SK-N-SH (cell line): ENCODE measurements at regions not wholly inside any gene's neighbourhood (a gene's known extent, or its start where the extent isn't known, plus 50 kb on each side); places are given as distances from the start of the nearest gene placed in this dataset.
A peak's percentile ranks its signal among the peaks of the same experiment; 100 is the strongest.
"Not testable (repeated sequence)": the region's sequence is repeated elsewhere in the genome, so short reads cannot be mapped to it uniquely, and the experiment has no call there.

Experiments
- CTCF ChIA-PET: fragments of 300-600, 350-600 bp; formaldehyde crosslinking; extraction: SDS; loops from one replicate; lab custom pipeline; 2021; lab: Yijun Ruan, JAX
- POLR2A ChIA-PET: fragments of 350-600 bp; sonication (Branson Sonifier 250); formaldehyde crosslinking; extraction: SDS; loops from one replicate; lab custom pipeline; 2020; ENCODE audit warnings: antibody characterized with exemption, inconsistent platforms; lab: Yijun Ruan, JAX
- DNase-seq: peaks from one replicate; pipeline ENCODE4 v3.0.0; 2012
- H2AFZ ChIP-seq: fragments of 200-600 bp; sonication (generic); 2 replicates; pipeline ENCODE4 v1.8.1; 2016; ENCODE audit warnings: antibody characterized with exemption, mild to moderate bottlenecking, low read depth
- H3F3A ChIP-seq: fragments of 200-600 bp; sonication (generic); replicated peaks from 2 replicates; pipeline ENCODE3; 2016; ENCODE audit warnings: antibody characterized with exemption, mild to moderate bottlenecking; ENCODE audit not compliant: insufficient read depth
- H3K27ac ChIP-seq, 2 experiments: fragments of 200-500 bp in 1 of 2; fragments of 200-600 bp in 1 of 2; sonication (Bioruptor generic) in 1 of 2; sonication (generic), shearing (Covaris generic) in 1 of 2; 2 replicates each; pipeline versions ENCODE4 v1.5.1 to v1.6.1; 2014 to 2016; ENCODE audit warnings: low read depth in 2 of 2, inconsistent platforms in 1 of 2, low read length in 1 of 2, mild to moderate bottlenecking in 1 of 2, mixed read lengths in 1 of 2
- H3K27me3 ChIP-seq: fragments of 200-600 bp; sonication (generic), shearing (Covaris generic); 2 replicates; pipeline ENCODE4 v1.6.1; 2016; ENCODE audit warnings: mixed run types; ENCODE audit not compliant: insufficient read depth
- H3K36me3 ChIP-seq, 2 experiments: fragments of 200-500 bp in 1 of 2; fragments of 200-600 bp in 1 of 2; sonication (Bioruptor generic) in 1 of 2; sonication (generic) in 1 of 2; replicated peaks in 1 of 2; 2 replicates each; pipeline versions ENCODE3 to v1.5.1; 2014 to 2016; ENCODE audit warnings: low read length in 1 of 2, mild to moderate bottlenecking in 1 of 2; ENCODE audit not compliant: insufficient read depth in 2 of 2, control insufficient read depth in 1 of 2
- H3K4me1 ChIP-seq, 2 experiments: fragments of 200-500 bp in 1 of 2; fragments of 200-600 bp in 1 of 2; sonication (Bioruptor generic) in 1 of 2; sonication (generic), shearing (Covaris generic) in 1 of 2; 2 replicates each; pipeline versions ENCODE4 v1.5.1 to v1.6.1; 2014 to 2016; ENCODE audit warnings: low read depth in 1 of 2, low read length in 1 of 2, mixed run types in 1 of 2; ENCODE audit not compliant: insufficient read depth in 2 of 2, control insufficient read depth in 1 of 2
- H3K4me2 ChIP-seq: fragments of 200-600 bp; sonication (generic), shearing (Covaris generic); 2 replicates; pipeline ENCODE4 v1.6.1; 2017; ENCODE audit warnings: mixed run types
- H3K4me3 ChIP-seq, 2 experiments: fragments of 200-500 bp in 1 of 2; fragments of 200-600 bp in 1 of 2; sonication (Bioruptor generic) in 1 of 2; sonication (generic), shearing (Covaris generic) in 1 of 2; 2 replicates each; pipeline versions ENCODE4 v1.5.1 to v1.8.1; 2014 to 2016; ENCODE audit warnings: low read depth in 2 of 2, inconsistent platforms in 1 of 2, low read length in 1 of 2, mild to moderate bottlenecking in 1 of 2, mixed read lengths in 1 of 2, moderate library complexity in 1 of 2
- H3K79me2 ChIP-seq: fragments of 200-600 bp; sonication (generic); 2 replicates; pipeline ENCODE4 v1.8.1; 2017; ENCODE audit warnings: mild to moderate bottlenecking; ENCODE audit not compliant: insufficient read depth
- H3K9ac ChIP-seq: fragments of 200-600 bp; sonication (generic); 2 replicates; pipeline ENCODE4 v1.6.1; 2017; ENCODE audit warnings: mixed run types
- H3K9me2 ChIP-seq: fragments of 200-600 bp; sonication (generic); 2 replicates; pipeline ENCODE4 v1.6.1; 2017; ENCODE audit warnings: mixed run types
- H3K9me3 ChIP-seq: fragments of 200-600 bp; sonication (generic); 2 replicates; pipeline ENCODE4 v1.6.1; 2017; ENCODE audit warnings: mixed run types, mild to moderate bottlenecking, moderate library complexity
- H4K20me1 ChIP-seq: fragments of 200-600 bp; sonication (generic); 2 replicates; pipeline ENCODE4 v1.6.1; 2017; ENCODE audit warnings: mild to moderate bottlenecking, mixed run types; ENCODE audit not compliant: insufficient read depth
- EP300 ChIP-seq, 2 experiments: IDR thresholded peaks; 2 replicates each; pipeline versions ENCODE4 v1.4.0 to v1.6.1; 2012; ENCODE audit warnings: borderline replicate concordance in 1 of 2, low read depth in 1 of 2, low read length in 1 of 2
- FOXJ3 ChIP-seq: sonication (generic); formaldehyde crosslinking; IDR thresholded peaks from 2 replicates; pipeline ENCODE4 v1.5.1; 2020; ENCODE audit warnings: mild to moderate bottlenecking, missing genetic modification reagents
- GATA2 ChIP-seq: sonication (generic); formaldehyde crosslinking; IDR thresholded peaks from 2 replicates; pipeline ENCODE4 v1.5.0; 2020; ENCODE audit warnings: mild to moderate bottlenecking, missing genetic modification reagents
- JUND ChIP-seq: IDR thresholded peaks from 2 replicates; pipeline ENCODE4 v1.4.0; 2012
- NFIC ChIP-seq: IDR thresholded peaks from 2 replicates; pipeline ENCODE4 v1.4.0; 2012; ENCODE audit warnings: borderline replicate concordance
- PBX3 ChIP-seq: IDR thresholded peaks from 2 replicates; pipeline ENCODE4; 2012
- POLR2AphosphoS5 ChIP-seq: IDR thresholded peaks from 2 replicates; pipeline ENCODE4 v1.6.1; 2012; ENCODE audit warnings: low read depth, low read length
- RAD21 ChIP-seq: IDR thresholded peaks from 2 replicates; pipeline ENCODE4 v1.6.1; 2012; ENCODE audit warnings: mild to moderate bottlenecking, low read length
- RFX5 ChIP-seq: IDR thresholded peaks from 2 replicates; pipeline ENCODE4 v1.6.1; 2012; ENCODE audit warnings: mild to moderate bottlenecking, improper control_type of control experiment, low read length
- RXRA ChIP-seq: IDR thresholded peaks from 2 replicates; pipeline ENCODE4 v1.4.0; 2012; ENCODE audit warnings: low read depth, mild to moderate bottlenecking, borderline replicate concordance
- SIN3A ChIP-seq: IDR thresholded peaks from 2 replicates; pipeline ENCODE4 v1.6.1; 2012; ENCODE audit warnings: low read depth, mild to moderate bottlenecking, low read length, moderate library complexity, borderline replicate concordance
- TCF12 ChIP-seq: IDR thresholded peaks from 2 replicates; pipeline ENCODE4 v1.4.0; 2012
- YY1 ChIP-seq: IDR thresholded peaks from 2 replicates; pipeline ENCODE4 v1.4.0; 2012; ENCODE audit warnings: low read depth, mild to moderate bottlenecking
- ZBTB33 ChIP-seq: IDR thresholded peaks from 2 replicates; pipeline ENCODE4 v1.4.0; 2012; ENCODE audit warnings: low read depth, borderline replicate concordance
- WGBS: methylation state at CpG from one replicate; pipeline ENCODE4 v1.1.6; 2017; ENCODE audit warnings: low lambda C conversion rate; 5-methylcytosine and 5-hydroxymethylcytosine counted together
- TF ChIP-seq, protein P1 (sequence below): IDR thresholded peaks from 2 replicates; pipeline ENCODE4 v1.6.1; 2012; ENCODE audit warnings: mild to moderate bottlenecking, low read depth, low read length, moderate library complexity
- TF ChIP-seq, protein P2 (sequence below): fragments of 200-600 bp; sonication (generic); IDR thresholded peaks from 2 replicates; pipeline ENCODE4 v1.6.1; 2017; ENCODE audit warnings: antibody characterized with exemption, mild to moderate bottlenecking, moderate library complexity

- Histone ChIP-seq H3K27ac (no peak overlapping the region), H3F3A (no peaks in the 10 kb centered on the region), H3K79me2 (no peaks in the 10 kb centered on the region), H3K9me3 (no peaks in the 10 kb centered on the region), H3K9ac (no peak overlapping the region), H3K4me2 (no peak overlapping the region), H3K9me2 (no peaks in the 10 kb centered on the region), H3K27me3 (no peaks in the 10 kb centered on the region), H2AFZ (peak overlapping the region; percentile 35; the same call in 1 of the 2 replicates), H3K36me3 (no peaks in the 10 kb centered on the region), H3K4me3 (no peak overlapping the region), H3K4me1 (peaks cover 0 to 2% of the 10 kb centered on the region in 2 experiments; a peak in 1 of 4 replicates), H4K20me1 (no peaks in the 10 kb centered on the region)
- no peak for TF ChIP-seq POLR2AphosphoS5
- no peak for TF ChIP-seq PBX3
- no peak for TF ChIP-seq GATA2
- TF ChIP-seq, protein P1, sequence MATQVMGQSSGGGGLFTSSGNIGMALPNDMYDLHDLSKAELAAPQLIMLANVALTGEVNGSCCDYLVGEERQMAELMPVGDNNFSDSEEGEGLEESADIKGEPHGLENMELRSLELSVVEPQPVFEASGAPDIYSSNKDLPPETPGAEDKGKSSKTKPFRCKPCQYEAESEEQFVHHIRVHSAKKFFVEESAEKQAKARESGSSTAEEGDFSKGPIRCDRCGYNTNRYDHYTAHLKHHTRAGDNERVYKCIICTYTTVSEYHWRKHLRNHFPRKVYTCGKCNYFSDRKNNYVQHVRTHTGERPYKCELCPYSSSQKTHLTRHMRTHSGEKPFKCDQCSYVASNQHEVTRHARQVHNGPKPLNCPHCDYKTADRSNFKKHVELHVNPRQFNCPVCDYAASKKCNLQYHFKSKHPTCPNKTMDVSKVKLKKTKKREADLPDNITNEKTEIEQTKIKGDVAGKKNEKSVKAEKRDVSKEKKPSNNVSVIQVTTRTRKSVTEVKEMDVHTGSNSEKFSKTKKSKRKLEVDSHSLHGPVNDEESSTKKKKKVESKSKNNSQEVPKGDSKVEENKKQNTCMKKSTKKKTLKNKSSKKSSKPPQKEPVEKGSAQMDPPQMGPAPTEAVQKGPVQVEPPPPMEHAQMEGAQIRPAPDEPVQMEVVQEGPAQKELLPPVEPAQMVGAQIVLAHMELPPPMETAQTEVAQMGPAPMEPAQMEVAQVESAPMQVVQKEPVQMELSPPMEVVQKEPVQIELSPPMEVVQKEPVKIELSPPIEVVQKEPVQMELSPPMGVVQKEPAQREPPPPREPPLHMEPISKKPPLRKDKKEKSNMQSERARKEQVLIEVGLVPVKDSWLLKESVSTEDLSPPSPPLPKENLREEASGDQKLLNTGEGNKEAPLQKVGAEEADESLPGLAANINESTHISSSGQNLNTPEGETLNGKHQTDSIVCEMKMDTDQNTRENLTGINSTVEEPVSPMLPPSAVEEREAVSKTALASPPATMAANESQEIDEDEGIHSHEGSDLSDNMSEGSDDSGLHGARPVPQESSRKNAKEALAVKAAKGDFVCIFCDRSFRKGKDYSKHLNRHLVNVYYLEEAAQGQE, result no peak
- TF ChIP-seq NFIC, result no peak
- no peak for TF ChIP-seq FOXJ3 (CRISPR knock-in tag)
- TF ChIP-seq RXRA, result no peak
- TF ChIP-seq TCF12, result no peak
- TF ChIP-seq, protein P2, sequence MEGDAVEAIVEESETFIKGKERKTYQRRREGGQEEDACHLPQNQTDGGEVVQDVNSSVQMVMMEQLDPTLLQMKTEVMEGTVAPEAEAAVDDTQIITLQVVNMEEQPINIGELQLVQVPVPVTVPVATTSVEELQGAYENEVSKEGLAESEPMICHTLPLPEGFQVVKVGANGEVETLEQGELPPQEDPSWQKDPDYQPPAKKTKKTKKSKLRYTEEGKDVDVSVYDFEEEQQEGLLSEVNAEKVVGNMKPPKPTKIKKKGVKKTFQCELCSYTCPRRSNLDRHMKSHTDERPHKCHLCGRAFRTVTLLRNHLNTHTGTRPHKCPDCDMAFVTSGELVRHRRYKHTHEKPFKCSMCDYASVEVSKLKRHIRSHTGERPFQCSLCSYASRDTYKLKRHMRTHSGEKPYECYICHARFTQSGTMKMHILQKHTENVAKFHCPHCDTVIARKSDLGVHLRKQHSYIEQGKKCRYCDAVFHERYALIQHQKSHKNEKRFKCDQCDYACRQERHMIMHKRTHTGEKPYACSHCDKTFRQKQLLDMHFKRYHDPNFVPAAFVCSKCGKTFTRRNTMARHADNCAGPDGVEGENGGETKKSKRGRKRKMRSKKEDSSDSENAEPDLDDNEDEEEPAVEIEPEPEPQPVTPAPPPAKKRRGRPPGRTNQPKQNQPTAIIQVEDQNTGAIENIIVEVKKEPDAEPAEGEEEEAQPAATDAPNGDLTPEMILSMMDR, result no peak
- no peak for TF ChIP-seq JUND
- TF ChIP-seq SIN3A, result no peak
- no peak for TF ChIP-seq RFX5
- TF ChIP-seq YY1, result no peak
- no peak for TF ChIP-seq RAD21
- no peak for TF ChIP-seq ZBTB33
- no peak for TF ChIP-seq EP300 (IDR thresholded peaks at IDR 0.05; ENCODE audit: borderline replicate concordance in 1 of 2, low read depth in 1 of 2, low read length in 1 of 2)
- DNase-seq, result no peak
- 53% methylated on average over 1 of the region's 1 CpG for WGBS
- ChIA-PET POLR2A (no interaction called here), CTCF (no interaction called here)
Measured at GRCh38 chr3:35448681-35449080, 190.6 kb upstream of the ARPP21 start.

GRCh38 chr3:35454819-35455218 is 184.5 kb upstream of the ARPP21 start:
- H4K20me1 ChIP-seq, H3K9me3 ChIP-seq, H3K36me3 ChIP-seq, H3K4me3 ChIP-seq, CTCF ChIA-PET, H3K4me1 ChIP-seq, DNase-seq, H3K9me2 ChIP-seq, H3K79me2 ChIP-seq, H2AFZ ChIP-seq, H3K27ac ChIP-seq, H3F3A ChIP-seq, H3K9ac ChIP-seq, POLR2A ChIA-PET, H3K4me2 ChIP-seq, H3K27me3 ChIP-seq: not testable (repeated sequence)
- WGBS, result 81% methylated on average over 9 of the region's 9 CpGs
